LHCN-M2 (cell line): ENCODE measurements at regions not wholly inside any gene's neighbourhood (a gene's known extent, or its start where the extent isn't known, plus 50 kb on each side); places are given as distances from the start of the nearest gene placed in this dataset.
"Not testable (repeated sequence)": the region's sequence is repeated elsewhere in the genome, so short reads cannot be mapped to it uniquely, and the experiment has no call there.

Experiments used
- DNase-seq: peaks from one replicate; pipeline ENCODE4 v3.0.0-alpha.2; 2012; ENCODE audit warnings: low read depth

DNA sequence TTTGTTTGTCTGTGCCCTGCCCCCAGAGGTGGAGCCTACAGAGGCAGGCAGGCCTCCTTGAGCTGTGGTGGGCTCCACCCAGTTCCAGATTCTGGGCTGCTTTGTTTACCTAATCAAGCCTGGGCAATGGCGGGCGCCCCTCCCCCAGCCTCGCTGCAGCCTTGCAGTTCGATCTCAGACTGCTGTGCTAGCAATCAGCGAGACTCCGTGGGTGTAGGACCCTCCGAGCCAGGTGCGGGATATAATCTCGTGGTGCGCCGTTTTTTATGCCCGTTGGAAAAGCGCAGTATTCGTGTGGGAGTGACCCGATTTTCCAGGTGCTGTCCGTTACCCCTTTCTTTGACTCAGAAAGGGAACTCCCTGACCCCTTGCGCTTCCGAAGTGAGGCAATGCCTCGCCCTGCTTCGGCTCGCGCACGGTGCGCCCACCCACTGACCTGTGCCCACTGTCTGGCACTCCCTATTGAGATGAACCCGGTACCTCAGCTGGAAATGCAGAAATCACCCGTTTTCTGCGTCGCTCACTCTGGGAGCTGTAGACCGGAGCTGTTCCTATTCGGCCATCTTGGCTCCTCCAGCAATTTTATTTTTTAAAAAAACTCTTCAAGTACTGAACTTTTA, 958.5 kb upstream of the SEMA6A start:
- DNase-seq: not testable (repeated sequence)

GRCh38 chr5:117519957-117520500, 945.4 kb upstream of the SEMA6A start:
- DNase-seq: no peak

DNA sequence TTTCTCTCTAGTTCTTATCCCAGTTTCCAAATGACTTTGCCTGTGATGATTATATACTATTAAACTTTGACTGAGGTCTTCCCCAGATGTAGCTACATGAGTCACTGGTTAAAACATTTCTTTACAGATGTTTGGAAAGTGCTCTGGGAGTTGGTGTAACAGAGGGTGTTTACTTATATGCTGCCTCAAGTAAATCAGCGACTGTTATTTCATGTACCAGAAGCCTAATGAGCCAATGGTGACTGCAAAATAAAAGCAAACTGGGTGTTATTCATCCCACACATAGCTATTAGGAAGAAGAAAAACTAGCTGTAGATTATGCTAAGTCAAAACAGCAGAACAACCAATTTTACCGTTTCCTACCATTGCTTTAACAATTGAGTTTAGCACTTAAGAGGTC, 929.7 kb upstream of the SEMA6A start:
- no peak for DNase-seq

DNA sequence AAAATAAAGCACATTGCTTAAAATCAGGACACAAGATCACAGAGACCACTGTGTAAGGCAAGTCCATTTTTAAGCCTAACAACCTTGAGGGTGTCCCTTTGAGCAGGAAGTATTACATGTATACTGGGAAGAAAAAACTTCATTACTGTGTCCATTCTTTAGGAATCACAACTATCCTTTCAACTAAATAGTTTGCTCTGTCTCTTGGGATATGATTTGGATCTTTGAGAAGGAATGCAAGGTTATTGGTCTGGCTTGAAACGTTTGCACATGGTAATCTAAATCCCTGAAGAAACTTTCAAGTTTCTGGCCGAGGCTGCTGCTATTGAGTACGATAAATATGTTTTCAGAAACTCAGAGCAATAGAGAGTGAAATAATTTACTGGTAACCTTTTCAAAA, 923.0 kb upstream of the SEMA6A start:
- DNase-seq: no peak

- DNase-seq: no peak
Observed at GRCh38 chr5:117496801-117497200, 922.2 kb upstream of the SEMA6A start.

- DNase-seq: no peak
Observed at GRCh38 chr5:117494188-117494587, 919.6 kb upstream of the SEMA6A start.

GRCh38 chr5:117488976-117489500, 914.4 kb upstream of the SEMA6A start:
- DNase-seq: peak; percentile 25

DNA sequence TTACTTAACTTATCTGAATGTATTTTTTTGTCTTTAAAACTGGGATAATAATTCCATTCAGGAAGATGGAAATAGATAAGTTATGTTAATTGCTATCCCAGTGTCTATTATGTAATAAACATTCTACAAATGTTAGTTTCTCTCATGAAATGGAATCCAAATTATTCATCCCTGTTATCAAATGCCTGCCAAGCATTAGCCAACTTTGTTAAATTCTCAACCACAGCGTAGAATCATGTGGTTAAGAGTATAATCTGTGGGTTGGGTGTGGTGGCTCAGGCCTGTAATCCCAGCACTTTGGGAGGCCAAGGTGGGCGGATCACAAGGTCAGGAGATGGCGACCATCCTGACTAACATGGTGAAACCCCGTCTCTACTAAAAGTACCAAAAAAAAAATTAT, 912.9 kb upstream of the SEMA6A start:
- DNase-seq: no peak

- no peak for DNase-seq
Observed at GRCh38 chr5:117486879-117487391, 912.3 kb upstream of the SEMA6A start.

GRCh38 chr5:117486261-117486660, 911.6 kb upstream of the SEMA6A start:
- DNase-seq: no peak

- no peak for DNase-seq
Observed at GRCh38 chr5:117475919-117476318, 901.3 kb upstream of the SEMA6A start.

DNA sequence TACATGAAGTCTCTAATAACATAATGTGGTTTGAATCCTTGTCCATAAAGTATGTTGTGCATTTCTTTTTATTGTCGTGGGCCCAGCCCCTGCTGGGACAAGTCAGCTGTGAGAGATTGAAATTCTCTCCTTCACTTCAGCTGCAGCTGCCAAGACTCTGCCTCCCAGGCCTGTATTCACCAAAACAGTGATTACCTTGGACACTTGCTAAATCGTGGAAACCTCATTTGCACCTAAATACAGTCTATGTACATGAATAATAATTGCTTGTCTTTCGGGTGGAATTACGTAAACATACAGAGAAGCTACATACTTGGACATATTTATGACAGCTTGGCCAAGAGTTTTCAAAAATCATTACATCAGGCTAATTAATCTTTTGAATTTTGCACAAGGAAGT, 898.5 kb upstream of the SEMA6A start:
- DNase-seq: no peak

DNA sequence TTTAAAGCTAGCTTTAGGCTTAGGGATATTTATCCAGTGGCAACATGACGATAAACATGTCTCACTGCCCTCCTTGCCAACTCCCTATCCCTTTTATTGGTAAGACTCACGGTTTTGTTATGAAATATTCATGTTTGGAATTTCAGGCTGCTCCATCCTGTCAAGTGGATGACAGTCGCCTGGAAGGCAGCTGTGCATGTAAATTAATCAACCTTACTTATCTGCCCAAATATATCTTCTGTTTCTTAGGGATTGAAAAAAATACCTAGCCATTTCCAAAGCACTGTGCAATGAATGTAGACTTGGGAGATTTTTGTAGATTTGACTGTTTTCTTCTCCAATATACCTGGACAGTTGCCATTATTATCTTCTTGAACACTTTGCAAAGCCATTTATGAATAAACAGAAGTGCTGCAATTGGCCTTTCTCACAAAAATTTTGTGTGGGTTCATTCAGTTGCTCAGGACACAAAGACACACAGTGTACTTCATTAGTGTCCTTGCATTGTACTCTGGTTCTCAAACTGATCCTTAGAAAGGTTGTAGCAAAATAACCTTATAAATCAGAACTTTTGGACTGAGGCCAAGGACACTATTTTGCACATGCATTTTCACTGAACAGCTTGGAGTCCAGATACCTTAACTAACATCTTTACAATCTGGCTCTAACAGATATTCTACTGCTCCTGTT, 889.4 kb upstream of the SEMA6A start:
- DNase-seq: peak; percentile 83

- no peak for DNase-seq
Observed at GRCh38 chr5:117461966-117462365, 887.3 kb upstream of the SEMA6A start.

DNA sequence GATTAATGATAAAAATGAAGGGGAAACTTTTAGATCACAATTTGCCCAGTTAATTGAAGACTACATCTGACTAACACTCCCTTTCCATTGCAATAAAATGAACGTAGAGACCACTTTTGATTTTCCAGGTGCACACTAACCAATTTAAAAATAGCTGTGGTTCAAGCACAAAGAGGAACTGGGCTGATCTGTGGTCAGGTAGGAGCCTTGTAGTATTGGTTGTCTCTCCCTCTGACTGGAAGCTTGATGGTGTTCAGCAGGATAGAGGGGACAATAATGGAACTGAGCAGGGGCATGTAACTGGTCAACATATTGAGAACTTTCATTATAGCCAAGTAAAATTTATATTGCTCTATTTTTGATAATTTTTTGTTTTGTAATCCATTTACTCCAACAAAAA, 886.8 kb upstream of the SEMA6A start:
- no peak for DNase-seq

DNA sequence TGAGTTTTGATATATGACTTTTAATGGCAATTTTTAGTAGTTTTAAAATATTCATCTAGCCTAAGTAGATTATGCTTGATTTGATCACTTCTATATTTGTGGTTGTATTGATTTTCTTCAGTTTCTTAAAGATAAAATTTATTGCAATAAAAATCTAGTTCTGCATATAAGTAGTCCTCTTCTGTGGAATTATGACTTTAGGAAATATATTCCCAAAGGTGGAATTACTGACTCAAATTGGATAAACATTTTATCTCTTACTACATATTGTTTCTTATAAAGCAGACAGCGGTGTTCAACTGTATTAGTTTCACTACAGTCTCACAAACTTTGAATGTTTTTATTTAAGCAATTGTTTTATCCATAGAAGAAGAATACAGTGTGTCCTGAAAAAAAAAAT, 883.0 kb upstream of the SEMA6A start:
- DNase-seq: no peak

GRCh38 chr5:117456866-117457470, 882.3 kb upstream of the SEMA6A start:
- DNase-seq: no peak

GRCh38 chr5:117455236-117456233, 880.9 kb upstream of the SEMA6A start:
- no peak for DNase-seq

DNA sequence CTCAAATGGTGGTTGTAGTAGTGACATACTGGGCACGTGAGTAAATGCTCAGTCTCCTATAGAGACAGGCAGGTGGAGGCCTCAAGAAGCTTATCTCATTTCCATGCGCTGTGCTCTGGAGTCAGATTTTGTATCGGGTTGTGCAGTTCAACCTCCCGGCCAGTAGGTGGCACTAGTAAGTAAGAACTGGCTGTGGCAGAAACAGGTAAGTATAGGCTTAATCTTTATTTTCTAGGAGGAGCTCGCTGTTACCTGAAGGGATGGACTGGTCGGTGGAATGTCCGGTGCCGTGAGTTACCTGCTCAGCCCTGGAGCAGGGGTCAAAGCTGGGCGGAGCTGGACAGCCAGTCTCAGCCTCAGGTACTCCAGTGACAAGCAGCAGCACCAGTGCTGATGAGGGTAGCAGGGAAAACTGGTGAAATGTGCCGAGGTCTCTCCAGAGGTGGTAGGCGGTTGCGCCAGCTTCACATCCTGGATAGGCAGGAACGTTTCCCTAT, 880.1 kb upstream of the SEMA6A start:
- DNase-seq: peak; percentile 30

- no peak for DNase-seq
Observed at GRCh38 chr5:117436846-117437245, 862.2 kb upstream of the SEMA6A start.

DNA sequence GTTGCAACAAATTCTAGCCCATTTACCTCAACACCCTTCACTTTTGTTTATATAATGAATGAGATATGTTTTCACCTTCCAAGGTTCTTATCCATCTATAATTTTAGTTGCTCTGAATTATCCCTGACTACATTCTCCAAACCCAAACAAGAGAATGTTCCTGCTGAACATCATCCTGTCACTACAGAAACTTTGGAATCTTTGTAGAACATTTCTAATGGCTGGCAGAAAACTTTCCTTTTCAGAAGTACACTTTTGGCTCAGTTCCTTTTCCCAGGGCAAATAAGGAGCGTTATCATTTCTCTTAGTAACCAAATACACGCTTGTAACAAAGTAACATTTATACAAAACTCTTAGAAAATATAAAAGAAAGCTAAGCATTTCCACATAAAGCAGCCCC, 860.6 kb upstream of the SEMA6A start:
- no peak for DNase-seq
